Medulla oblongata (tissue), 1 donor: ENCODE measurements at regions not wholly inside any gene's neighbourhood (a gene's known extent, or its start where the extent isn't known, plus 50 kb on each side); places are given as distances from the start of the nearest gene placed in this dataset.
"Not testable (repeated sequence)": the region's sequence is repeated elsewhere in the genome, so short reads cannot be mapped to it uniquely, and the experiment has no call there.

Source experiments
- DNase-seq: peaks from one replicate; pipeline ENCODE4 v3.0.0-alpha.2; 2015; ENCODE audit errors: extremely low spot score

GRCh38 chr4:169898095-169898494 is 128.1 kb downstream of the MFAP3L start:
- DNase-seq = no peak

GRCh38 chr4:169894767-169895166 is 131.4 kb downstream of the MFAP3L start:
- DNase-seq = not testable (repeated sequence)

GRCh38 chr4:169885893-169886292 is 128.1 kb upstream of the HPF1 start:
- no peak for DNase-seq

- DNase-seq = no peak
Observed at GRCh38 chr4:169881769-169882168, 124.0 kb upstream of the HPF1 start.

GRCh38 chr4:169870507-169870906 is 112.8 kb upstream of the HPF1 start:
- DNase-seq = no peak

GRCh38 chr4:169869490-169869889 is 111.7 kb upstream of the HPF1 start:
- no peak for DNase-seq

GRCh38 chr4:169861593-169861992 is 103.8 kb upstream of the HPF1 start:
- DNase-seq = no peak

GRCh38 chr4:169859366-169860216 is 101.8 kb upstream of the HPF1 start:
- no peak for DNase-seq

- no peak for DNase-seq
Observed at GRCh38 chr4:169854090-169854489, 96.3 kb upstream of the HPF1 start.

- no peak for DNase-seq
Observed at GRCh38 chr4:169852481-169852880, 94.7 kb upstream of the HPF1 start.

GRCh38 chr4:169851750-169852149 is 94.0 kb upstream of the HPF1 start:
- no peak for DNase-seq

GRCh38 chr4:169849456-169849855 is 91.7 kb upstream of the HPF1 start:
- DNase-seq = no peak

GRCh38 chr4:169848018-169848417 is 90.3 kb upstream of the HPF1 start:
- no peak for DNase-seq

- no peak for DNase-seq
Observed at GRCh38 chr4:169847171-169847570, 89.4 kb upstream of the HPF1 start.

- no peak for DNase-seq
Observed at GRCh38 chr4:169846396-169846795, 88.7 kb upstream of the HPF1 start.

GRCh38 chr4:169841776-169842175 is 84.0 kb upstream of the HPF1 start:
- no peak for DNase-seq

GRCh38 chr4:169840554-169840953 is 82.8 kb upstream of the HPF1 start:
- DNase-seq = no peak

GRCh38 chr4:169828329-169828728 is 70.6 kb upstream of the HPF1 start:
- not testable (repeated sequence) for DNase-seq

- DNase-seq = no peak
Observed at GRCh38 chr4:169826634-169827187, 69.0 kb upstream of the HPF1 start.

- no peak for DNase-seq
Observed at GRCh38 chr4:169823685-169824084, 65.9 kb upstream of the HPF1 start.

- no peak for DNase-seq
Observed at GRCh38 chr4:169821402-169821801, 63.7 kb upstream of the HPF1 start.

- peak; percentile 43 for DNase-seq
Observed at GRCh38 chr4:169818063-169818679, 60.4 kb upstream of the HPF1 start.

GRCh38 chr4:169815606-169816005 is 57.9 kb upstream of the HPF1 start:
- DNase-seq = no peak
